Urinary bladder (tissue), 3 donors: ENCODE measurements at regions not wholly inside any gene's neighbourhood (a gene's known extent, or its start where the extent isn't known, plus 50 kb on each side); places are given as distances from the start of the nearest gene placed in this dataset.
"Not testable (repeated sequence)": the region's sequence is repeated elsewhere in the genome, so short reads cannot be mapped to it uniquely, and the experiment has no call there.

Experiments used
- DNase-seq: peaks from one replicate; pipeline ENCODE4 v3.0.0-alpha.2; 2015; ENCODE audit errors: extremely low spot score
- H3K27ac ChIP-seq: one replicate; pipeline ENCODE4 v1.5.1; 2013; ENCODE audit warnings: low read depth, mild to moderate bottlenecking, moderate library complexity
- H3K36me3 ChIP-seq: one replicate; pipeline ENCODE4 v1.6.1; 2013; ENCODE audit warnings: mild to moderate bottlenecking, moderate library complexity; ENCODE audit not compliant: insufficient read depth
- H3K4me1 ChIP-seq: one replicate; pipeline ENCODE4 v1.6.1; 2013; ENCODE audit warnings: mild to moderate bottlenecking, moderate library complexity; ENCODE audit not compliant: insufficient read depth
- H3K4me3 ChIP-seq: one replicate; pipeline ENCODE4 v1.5.1; 2013; ENCODE audit warnings: low read depth, low read length
- WGBS: extraction: QIAGEN DNeasy Blood & Tissue Kit; methylation state at CpG from one replicate; pipeline ENCODE4 v1.1.7; 2013; 5-methylcytosine and 5-hydroxymethylcytosine counted together
- donor health status: healthy with polysubstance abuse.
- donor health status: healthy.

GRCh38 chr10:29785701-29786100 lies 150.9 kb upstream of the SVIL start:
- H3K27ac ChIP-seq: no peak overlapping the region
- no peaks in the 10 kb centered on the region for H3K36me3 ChIP-seq
- H3K4me3 ChIP-seq: no peak overlapping the region
- H3K4me1 ChIP-seq: no peaks in the 10 kb centered on the region
- 93% methylated on average over 2 of the region's 2 CpGs for WGBS
- no peak for DNase-seq

GRCh38 chr10:29784175-29784773 lies 149.5 kb upstream of the SVIL start:
- no peaks in the 10 kb centered on the region for H3K4me1 ChIP-seq
- no peak for DNase-seq
- no peak overlapping the region for H3K4me3 ChIP-seq
- no peaks in the 10 kb centered on the region for H3K36me3 ChIP-seq
- H3K27ac ChIP-seq: no peak overlapping the region
- WGBS: 30% methylated on average over 7 of the region's 7 CpGs

GRCh38 chr10:29783201-29783947 lies 148.6 kb upstream of the SVIL start:
- no peak for DNase-seq
- Histone ChIP-seq H3K4me3 (no peak overlapping the region), H3K4me1 (no peaks in the 10 kb centered on the region), H3K27ac (no peak overlapping the region), H3K36me3 (no peaks in the 10 kb centered on the region)
- 76% methylated on average over 3 of the region's 3 CpGs for WGBS

GRCh38 chr10:29780639-29781038 lies 145.9 kb upstream of the SVIL start:
- no peak for DNase-seq
- 92% methylated on average over 3 of the region's 3 CpGs for WGBS
- Histone ChIP-seq H3K4me3 (no peak overlapping the region), H3K27ac (no peak overlapping the region), H3K36me3 (no peaks in the 10 kb centered on the region), H3K4me1 (no peaks in the 10 kb centered on the region)

GRCh38 chr10:29780096-29780495 lies 145.3 kb upstream of the SVIL start:
- Histone ChIP-seq H3K4me3 (no peak overlapping the region), H3K27ac (no peak overlapping the region), H3K4me1 (no peaks in the 10 kb centered on the region), H3K36me3 (no peaks in the 10 kb centered on the region)
- WGBS: 40% methylated on average over 1 of the region's 1 CpG
- no peak for DNase-seq

GRCh38 chr10:29776246-29776645 lies 141.5 kb upstream of the SVIL start:
- no peaks in the 10 kb centered on the region for H3K4me1 ChIP-seq
- no peaks in the 10 kb centered on the region for H3K36me3 ChIP-seq
- no peak overlapping the region for H3K27ac ChIP-seq
- 80% methylated on average over 2 of the region's 2 CpGs for WGBS
- DNase-seq: no peak
- H3K4me3 ChIP-seq: no peak overlapping the region

- H3K4me3 ChIP-seq: no peak overlapping the region
- 63% methylated on average over 2 of the region's 2 CpGs for WGBS
Observed at GRCh38 chr10:29774475-29774874, 139.7 kb upstream of the SVIL start.

GRCh38 chr10:29773675-29774091 lies 138.9 kb upstream of the SVIL start:
- no peak for DNase-seq
- WGBS: 93% methylated on average over 1 of the region's 1 CpG
- H3K27ac ChIP-seq: no peak overlapping the region
- no peak overlapping the region for H3K4me3 ChIP-seq
- no peaks in the 10 kb centered on the region for H3K36me3 ChIP-seq
- no peaks in the 10 kb centered on the region for H3K4me1 ChIP-seq

More at GRCh38 chr10:29774475-29774874, 139.7 kb upstream of the SVIL start:
- DNase-seq: no peak
- H3K4me1 ChIP-seq: no peaks in the 10 kb centered on the region
- H3K27ac ChIP-seq: no peak overlapping the region
- H3K36me3 ChIP-seq: no peaks in the 10 kb centered on the region

GRCh38 chr10:29772403-29772802 lies 137.6 kb upstream of the SVIL start:
- DNase-seq: no peak
- H3K27ac ChIP-seq: no peak overlapping the region
- no peak overlapping the region for H3K4me3 ChIP-seq
- WGBS: 67% methylated on average over 5 of the region's 5 CpGs
- H3K36me3 ChIP-seq: no peaks in the 10 kb centered on the region
- H3K4me1 ChIP-seq: no peaks in the 10 kb centered on the region

- H3K4me1 ChIP-seq: no peaks in the 10 kb centered on the region
- WGBS: 95% methylated on average over 5 of the region's 5 CpGs
- no peak overlapping the region for H3K4me3 ChIP-seq
- H3K27ac ChIP-seq: no peak overlapping the region
- no peak for DNase-seq
- no peaks in the 10 kb centered on the region for H3K36me3 ChIP-seq
Observed at GRCh38 chr10:29771376-29771775, 136.6 kb upstream of the SVIL start.

- not testable (repeated sequence) for H3K27ac ChIP-seq, H3K4me1 ChIP-seq, H3K36me3 ChIP-seq, H3K4me3 ChIP-seq, DNase-seq
- WGBS: 95% methylated on average over 3 of the region's 4 CpGs
Observed at GRCh38 chr10:29769277-29769676, 134.5 kb upstream of the SVIL start.

GRCh38 chr10:29767968-29768367 lies 133.2 kb upstream of the SVIL start:
- Histone ChIP-seq H3K4me1 (no peaks in the 10 kb centered on the region), H3K27ac (no peak overlapping the region), H3K36me3 (no peaks in the 10 kb centered on the region), H3K4me3 (no peak overlapping the region)
- 95% methylated on average over 4 of the region's 4 CpGs for WGBS
- DNase-seq: no peak

GRCh38 chr10:29766753-29767152 lies 132.0 kb upstream of the SVIL start:
- no peak overlapping the region for H3K27ac ChIP-seq
- WGBS: 47% methylated on average over 3 of the region's 3 CpGs
- H3K4me3 ChIP-seq: no peak overlapping the region
- no peak for DNase-seq
- no peaks in the 10 kb centered on the region for H3K36me3 ChIP-seq
- H3K4me1 ChIP-seq: no peaks in the 10 kb centered on the region

GRCh38 chr10:29765330-29765729 lies 130.6 kb upstream of the SVIL start:
- no peaks in the 10 kb centered on the region for H3K36me3 ChIP-seq
- 78% methylated on average over 2 of the region's 2 CpGs for WGBS

More at GRCh38 chr10:29765330-29765729, 130.6 kb upstream of the SVIL start:
- no peaks in the 10 kb centered on the region for H3K4me1 ChIP-seq
- no peak overlapping the region for H3K4me3 ChIP-seq
- H3K27ac ChIP-seq: no peak overlapping the region
- no peak for DNase-seq
